HG03039 (cell line): ENCODE measurements at regions not wholly inside any gene's neighbourhood (a gene's known extent, or its start where the extent isn't known, plus 50 kb on each side); places are given as distances from the start of the nearest gene placed in this dataset.
"Not testable (repeated sequence)": the region's sequence is repeated elsewhere in the genome, so short reads cannot be mapped to it uniquely, and the experiment has no call there.

Experiments used
- ATAC-seq: cut with Tn5 transposase; IDR thresholded peaks from one replicate; pipeline ENCODE4 v1.9.1; 2021; ENCODE audit warnings: mild to moderate bottlenecking, moderate library complexity; ENCODE audit not compliant: unreplicated experiment

DNA sequence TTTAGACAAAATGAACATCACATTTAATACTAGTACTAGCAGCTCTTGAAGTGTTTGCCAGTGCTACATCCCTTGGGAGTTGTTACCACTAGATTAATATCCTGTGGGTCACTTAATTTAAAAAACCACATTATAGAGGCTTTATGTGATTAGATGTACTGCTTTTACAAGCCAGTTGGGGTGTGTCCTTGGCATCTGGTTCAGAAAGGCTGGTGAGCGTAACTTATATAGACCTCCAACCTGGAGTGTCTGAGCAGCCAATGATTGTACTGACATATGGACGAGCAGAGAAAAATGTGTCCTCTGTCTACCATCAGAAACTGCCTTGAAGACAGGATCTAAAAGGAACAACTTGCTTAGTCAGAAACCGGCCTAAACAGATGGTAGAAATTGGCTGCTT, 306.2 kb upstream of the ATP11B start:
- no peak for ATAC-seq

DNA sequence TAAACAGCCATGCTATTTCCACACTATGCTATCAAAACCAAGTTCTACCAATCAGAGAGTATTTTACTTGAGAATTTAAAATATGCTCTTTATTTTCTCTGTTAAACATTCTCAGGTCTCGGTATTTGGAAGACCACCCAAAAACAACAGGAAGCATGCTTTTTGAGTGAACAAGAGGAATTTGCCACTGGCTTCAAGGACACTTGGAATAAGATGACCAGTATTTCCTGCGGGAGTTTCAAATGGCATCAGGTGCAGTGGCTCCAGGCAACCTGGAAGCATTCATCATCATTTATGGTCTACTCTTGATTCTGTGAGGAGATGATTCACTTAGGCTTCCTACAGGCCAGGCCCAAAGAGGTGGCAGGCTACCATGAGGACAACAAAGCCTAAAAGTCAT, 305.7 kb upstream of the ATP11B start:
- ATAC-seq: no peak

DNA sequence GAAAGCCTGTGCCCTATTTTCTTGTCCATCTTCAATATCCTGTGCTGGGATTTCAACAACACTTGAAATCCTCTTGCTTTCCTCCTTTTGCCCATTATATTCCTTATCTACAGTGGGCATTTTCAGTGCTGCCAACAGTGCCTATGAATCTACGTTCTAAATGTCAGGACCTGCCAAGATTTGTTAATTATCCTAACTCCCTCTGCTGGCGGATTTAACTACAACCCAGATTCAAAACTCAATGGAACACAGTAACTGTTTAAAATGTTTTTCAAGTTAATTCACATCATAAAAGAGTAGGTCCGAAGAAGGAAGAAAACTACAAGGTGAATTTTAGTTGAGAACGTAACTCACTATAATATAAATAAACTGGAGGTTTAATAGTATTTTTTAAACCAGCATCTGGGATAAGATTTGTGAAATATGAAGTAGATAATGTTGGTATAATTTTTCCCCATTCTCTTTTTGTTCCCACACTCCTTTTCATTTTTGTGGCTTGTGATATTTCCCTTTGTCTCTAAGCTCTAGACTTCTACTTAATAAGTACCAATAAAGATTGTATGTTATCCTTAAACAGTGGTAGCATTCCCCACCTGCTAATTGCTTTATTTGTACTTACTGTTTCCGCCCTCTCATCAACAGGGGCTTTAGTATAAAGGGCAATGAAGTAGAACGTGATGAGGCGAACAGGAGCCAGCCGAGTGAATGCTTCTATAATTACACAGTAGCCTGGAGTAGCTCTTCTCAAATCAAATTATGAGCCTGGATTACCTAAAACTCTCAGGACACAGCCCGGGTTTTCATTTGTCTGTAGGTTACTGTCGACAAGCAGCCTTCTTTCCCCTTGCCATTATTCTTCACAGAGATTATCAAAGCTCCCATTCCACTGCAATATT, 302.5 kb upstream of the ATP11B start:
- no peak for ATAC-seq

DNA sequence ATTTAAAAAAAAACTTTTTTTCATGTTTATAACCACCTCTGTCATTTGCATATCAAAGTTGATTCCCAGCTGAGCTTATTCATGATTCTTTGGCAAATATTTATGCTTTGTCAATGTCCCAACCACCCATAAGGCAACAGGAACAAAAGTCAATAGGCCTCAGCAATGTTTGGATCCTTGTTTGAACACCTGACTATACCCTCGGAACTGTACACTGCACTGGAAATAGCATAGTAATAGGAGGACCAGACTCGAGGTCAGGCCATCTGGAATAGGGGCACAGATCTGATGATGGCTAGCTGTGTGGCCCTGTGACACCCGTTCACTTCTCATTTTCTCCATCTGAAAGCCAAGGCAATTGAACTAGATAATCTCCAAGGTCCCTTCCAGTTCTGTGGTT, 301.7 kb upstream of the ATP11B start:
- ATAC-seq: no peak

DNA sequence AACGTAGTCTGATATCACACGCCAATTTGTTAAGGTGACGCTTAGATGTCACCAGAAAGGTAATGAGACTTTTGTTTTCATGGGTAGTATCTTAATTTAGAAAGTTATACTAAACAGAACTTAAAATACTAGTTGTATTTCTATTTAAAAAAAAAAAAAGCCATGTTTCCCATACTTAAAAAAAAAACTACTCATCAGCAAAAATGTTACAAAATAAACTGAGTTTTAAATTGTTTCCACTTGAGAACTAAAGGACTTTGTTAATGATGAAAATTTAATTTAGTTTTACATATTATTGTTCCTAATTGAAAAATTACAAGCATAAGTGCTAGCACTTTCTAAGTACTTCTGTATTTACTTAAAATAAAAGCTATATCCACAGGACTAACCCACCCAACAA, 300.8 kb upstream of the ATP11B start:
- no peak for ATAC-seq

DNA sequence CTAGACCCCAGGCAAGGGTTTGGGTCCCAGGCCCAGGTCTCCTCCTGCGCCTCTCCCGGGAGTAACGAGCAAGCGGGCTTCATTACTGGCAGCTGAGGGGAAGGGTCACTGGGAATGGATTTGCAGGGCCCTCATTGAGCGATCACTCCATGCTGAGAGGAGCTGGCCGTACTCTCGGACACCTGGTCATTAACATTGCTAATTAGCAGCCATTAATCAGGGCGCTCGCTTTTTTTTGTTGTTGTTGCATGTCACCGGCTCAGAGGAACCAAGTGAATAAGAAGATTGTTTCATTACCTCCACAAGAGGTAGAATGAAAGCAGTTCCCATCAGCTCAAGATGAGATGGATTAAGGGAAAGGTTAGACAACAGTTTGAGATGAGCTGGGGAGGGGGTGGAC, 293.0 kb upstream of the ATP11B start:
- no peak for ATAC-seq

DNA sequence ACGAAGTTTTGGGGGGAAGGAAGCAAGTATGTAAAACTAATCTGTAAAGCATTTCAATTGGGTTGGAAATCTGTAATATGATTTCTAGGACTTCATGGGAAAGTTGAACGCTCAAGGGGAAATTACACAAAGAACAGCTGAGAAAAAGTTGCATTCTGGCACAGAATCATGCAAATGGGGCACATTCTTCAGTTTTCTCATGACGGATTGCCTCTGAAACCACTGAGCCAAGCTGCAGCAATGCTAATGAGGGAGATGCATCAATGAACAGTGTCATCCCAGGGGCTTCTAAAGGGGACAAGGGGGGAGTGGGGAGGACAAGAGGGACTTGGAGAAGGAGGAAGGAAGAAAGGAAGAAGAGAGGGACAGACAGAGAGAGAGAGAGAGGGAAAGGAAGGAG, 291.4 kb upstream of the ATP11B start:
- ATAC-seq: no peak

DNA sequence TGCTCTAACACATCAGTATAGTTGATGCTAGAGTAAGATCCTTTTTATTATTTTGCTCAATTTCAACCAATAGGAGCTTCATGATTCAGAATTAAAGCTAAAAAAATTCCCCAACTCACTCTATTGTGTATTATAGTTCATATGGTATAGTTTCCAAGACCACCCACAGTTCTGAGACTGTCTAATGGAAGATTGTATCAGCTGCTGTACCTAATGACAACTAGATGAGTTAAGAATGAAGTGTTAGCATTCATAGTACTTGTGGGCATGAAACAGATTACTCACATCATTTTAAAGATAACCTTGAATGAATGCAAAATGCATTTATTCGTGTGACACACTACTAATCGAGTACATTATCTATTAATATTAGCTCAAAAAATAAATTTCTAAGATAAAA, 289.9 kb upstream of the ATP11B start:
- ATAC-seq: no peak

DNA sequence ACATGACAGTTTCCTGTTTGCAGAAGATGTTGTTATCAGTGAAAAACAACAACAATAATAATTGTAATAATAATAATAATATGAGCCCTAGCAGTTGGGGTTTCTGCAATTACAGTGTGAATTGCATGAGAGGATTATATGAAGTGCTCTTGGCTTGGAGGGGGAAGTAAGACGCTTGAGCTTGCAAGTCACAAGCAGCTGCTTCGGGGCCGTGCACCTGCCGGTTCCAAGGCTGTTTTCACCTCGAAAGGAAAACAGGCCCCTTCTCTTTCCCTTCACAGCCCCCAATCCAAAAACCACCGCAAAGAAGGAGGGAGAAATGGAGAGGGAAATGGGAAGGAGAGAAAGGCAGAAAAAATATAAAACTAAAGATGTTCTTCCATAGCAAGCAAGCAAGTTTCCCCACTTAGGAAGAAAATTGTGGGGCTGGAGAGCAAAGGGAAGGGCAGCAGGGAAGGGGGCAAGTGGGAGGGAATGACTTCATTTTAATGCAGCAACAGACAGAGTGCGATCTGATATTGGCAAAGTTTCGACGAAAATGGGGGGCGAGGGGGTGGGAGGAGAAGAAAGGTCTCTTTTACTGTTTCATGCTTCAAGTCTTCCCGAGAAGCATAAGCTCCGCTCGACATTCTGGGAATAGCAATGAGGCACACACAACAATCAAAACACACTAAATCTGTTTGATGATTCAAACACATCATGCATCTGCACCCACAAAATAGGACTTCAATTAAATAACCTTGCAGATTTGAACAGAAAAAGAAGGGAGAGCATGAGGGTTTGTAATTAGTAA, 284.2 kb upstream of the ATP11B start:
- no peak for ATAC-seq

DNA sequence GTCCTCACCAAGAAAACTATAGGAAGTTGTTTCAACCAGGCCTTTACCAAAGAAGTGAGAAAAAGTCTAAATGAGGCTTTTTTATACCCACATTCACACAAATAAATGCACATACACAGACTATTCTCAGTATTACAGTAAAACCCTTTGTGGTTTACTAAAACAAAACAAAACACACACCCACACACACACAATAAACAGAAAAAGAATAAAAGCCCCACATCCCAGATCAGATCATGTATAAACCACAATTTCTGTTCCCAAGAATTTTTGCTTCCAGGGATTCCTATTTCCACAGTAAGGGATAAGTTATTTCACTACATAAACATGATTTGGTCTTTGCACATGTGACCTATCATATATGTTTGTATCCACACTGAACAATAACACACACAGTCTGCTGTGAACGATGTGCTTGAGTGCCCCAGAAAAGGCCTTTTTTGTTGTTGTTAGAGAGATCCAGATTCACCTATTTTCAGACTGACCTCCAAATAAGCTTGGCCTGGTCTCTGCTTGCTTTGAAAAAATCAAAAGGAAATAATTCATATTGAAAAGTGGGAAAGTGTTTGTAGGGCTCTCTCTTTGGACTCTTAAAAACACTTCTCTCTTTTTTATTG, 283.4 kb upstream of the ATP11B start:
- no peak for ATAC-seq

DNA sequence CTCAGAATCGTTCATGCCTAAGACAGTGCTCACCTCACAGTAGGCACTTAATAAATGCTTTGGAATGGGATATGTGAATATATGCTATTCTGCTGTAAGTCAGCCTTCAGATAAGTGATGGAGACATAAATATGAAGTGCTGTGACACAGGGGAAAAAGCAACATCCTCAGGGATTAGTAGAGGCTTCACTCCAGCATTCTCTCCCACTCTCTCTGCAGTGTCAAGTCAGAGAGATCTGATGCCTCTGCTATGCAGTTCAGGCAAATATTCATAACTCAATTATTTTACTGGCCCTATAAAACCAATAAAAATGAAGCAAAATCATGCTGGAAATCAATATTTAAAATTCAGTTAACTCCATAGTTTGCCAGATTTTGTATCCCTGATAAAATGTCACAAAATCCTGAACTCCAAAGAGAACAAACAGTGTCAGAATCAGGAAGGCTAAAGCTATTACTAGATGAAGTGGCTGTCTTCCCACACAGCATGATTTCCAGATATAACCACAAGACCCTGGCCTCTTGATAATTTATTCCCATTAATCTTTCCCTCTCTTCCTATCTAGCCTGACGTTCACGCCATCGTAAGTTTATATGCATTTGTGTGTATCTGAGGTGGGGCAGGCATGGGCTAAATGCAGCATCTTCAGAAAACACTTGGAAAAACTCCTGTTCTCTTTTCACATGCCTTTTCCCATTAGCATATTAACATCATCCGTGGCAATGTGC, 278.9 kb upstream of the ATP11B start:
- ATAC-seq: no peak

DNA sequence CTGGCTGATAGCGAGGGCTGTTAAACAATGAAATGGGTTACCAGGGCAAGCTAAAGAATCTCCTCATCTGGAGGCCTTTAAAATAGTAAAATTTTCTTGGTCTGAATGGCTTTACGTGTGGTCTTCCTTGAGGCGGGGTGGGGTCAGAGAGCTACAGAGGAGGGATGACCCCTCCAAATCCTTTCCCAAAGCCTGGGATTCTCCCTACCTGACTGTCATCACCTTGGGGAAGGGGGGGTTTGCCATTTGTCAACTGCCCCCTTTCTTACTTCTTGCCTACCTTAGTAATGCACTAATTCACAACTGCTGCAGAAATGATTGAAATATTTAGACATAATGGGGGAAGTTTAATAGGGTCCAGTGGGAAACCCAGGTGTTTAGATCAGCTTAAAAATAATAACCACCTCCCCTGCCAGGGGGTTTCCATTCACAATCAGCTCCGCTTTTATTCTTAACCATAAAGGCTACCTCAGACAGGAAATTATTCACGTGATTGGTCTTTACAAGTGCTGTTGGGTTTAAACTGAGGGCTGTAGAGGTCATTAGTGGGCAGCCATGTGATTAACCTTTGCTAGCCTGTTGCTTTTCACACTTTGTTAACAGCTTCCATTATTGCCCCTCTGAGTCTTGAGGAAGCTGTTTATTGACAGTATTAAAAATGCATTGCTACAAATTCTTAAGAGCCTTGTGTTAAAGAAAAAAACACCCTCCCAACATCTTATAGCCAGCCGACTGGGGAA, 276.5 kb upstream of the ATP11B start:
- no peak for ATAC-seq

DNA sequence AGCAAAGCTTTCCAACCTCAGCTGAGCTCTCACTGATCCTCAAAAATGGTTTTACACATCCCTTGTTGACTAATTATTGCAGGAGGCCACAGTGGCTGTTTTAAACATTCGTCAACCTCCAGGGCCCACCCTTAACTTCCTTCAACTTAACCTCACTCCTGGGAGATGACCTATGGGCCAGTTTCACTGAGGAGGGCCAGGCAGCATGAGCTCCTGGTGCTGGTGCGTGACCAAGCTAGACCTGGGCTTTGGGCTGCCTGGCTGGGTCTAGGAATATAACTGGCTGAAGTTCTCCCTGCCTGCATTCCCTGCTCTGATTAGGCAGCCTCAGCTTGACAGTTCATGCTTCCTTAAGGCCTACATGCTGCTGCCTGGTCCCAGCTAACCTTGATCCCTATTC, 273.7 kb upstream of the ATP11B start:
- no peak for ATAC-seq

DNA sequence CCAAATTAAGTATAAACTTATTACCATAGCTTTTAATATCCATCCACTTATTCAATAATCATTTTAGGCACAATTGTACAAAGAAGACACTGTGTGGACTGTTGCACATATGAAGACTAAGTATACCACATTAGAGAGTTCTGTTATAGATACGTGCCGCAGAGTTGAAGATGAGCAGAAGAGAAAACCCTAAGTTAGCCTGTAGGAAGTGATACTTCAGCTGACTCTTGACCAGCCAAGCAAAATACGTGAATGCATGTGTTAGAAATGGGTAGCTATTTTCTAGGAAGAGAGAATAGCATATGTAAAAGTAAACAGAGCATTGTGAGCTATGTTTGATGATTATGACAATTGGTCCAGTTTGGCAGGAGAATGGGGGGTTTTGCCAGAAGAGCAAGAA, 272.0 kb upstream of the ATP11B start:
- ATAC-seq: no peak

DNA sequence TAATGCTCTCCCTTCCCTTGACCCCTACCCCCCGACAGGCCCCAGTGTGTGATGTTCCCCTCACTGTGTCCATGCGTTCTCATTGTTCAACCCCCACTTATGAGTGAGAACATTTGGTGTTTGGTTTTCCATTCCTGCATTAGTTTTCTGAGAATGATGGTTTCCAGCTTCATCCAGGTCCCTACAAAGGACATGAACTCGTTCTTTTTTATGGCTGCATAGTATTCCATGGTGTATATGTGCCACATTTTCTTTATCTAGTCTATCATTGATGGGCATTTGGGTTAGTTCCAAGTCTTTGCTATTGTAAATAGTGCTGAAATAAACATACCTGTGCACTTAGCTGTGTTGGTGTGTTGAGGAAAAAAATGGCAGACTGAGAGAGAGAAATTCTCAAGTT, 269.9 kb upstream of the ATP11B start:
- ATAC-seq: not testable (repeated sequence)

DNA sequence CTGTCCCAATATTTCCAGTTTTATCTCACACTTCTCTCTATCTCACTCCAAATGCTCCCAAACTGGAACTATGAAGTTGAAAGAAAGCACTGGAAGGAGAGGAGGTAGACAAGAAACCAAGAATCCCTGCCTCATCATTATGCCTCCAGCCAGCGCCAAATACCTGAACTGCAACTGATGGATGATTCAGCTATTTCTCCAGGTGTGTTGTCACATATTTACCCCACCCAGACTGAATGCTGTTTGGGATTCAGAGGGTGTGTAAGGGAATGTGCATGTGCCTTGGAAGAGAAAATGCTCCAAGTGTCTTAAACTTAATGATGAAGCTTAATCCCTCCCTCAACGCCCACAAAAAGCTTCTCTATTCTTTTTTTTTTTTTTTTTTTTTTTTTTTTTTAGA, 269.5 kb upstream of the ATP11B start:
- no peak for ATAC-seq

DNA sequence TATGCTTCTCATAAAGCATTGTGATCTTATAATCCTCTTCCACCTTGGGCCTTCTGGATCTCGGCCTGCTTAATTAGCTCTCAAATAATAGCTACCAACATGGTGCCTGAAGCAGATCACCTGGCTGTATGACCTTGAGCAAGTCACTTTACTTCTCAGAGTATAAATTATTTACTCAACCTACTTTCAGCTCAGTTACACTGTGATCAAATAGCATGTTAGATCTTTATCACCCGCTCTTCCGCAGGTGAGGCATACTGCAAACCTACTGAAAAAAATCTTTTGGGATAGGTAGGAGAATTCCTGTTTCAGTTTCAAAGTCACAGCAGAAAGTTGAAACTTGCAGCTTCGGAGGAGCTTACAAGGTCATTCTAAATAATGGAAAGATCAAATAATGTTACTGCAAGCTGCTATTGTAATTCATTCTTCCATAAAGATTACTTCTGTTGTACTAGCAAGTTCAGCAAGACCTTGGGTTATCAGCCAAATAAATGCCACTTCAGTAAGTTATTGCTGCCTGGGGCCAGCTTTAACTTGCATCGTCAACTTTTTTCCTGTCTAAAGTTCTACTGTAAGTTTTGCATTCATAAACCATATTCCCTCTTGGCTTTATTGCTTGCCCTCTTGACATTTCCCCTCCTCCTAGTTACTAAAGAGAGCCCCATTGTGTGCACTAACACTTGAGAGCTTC, 268.4 kb upstream of the ATP11B start:
- no peak for ATAC-seq

DNA sequence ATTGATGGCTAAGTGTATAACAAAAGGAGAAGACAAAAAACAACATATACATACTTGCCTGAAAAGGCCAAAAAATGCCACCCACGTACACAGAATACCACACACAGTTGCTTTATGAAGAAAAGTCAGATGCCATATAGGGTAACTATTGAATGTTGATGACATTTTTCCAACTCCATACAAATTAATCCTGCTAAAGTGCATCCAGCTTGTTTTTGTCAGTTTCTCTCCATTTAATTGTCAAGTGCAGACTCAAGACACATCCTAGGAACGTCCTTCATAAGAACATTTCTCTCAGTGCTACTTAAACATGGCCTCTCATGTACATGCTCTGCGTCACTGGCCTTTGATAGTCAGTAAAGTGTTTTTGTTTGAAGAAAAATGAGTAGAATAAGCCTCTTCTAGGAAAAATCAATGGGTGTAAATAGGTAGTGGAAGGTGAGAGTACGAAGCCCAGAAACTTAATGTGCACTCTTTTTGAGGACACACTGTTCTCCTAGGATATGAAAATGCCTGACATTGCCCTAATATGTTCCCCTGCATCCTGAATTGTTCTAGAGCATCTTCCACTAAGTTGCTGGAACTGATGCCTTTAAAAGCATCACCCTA, 267.4 kb upstream of the ATP11B start:
- ATAC-seq: no peak

DNA sequence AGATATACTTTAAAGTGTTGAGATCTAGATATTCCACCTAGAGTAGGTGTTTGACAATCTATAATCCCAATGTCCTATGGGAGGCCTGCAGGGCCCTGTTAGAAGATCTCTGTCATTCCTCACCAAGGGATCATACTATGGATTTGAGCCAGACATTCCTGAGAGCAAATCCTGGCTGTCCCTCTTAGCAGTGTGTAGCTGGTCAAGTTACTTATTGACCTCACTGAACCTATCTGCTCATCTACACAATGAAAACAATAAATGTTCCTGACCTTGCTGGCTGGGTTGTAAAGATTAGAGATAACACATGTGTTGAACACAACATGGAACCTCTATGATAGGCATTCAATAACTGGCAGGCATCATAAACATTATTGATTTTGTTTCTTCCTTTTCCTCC, 265.6 kb upstream of the ATP11B start:
- no peak for ATAC-seq
